Right atrium auricular region (tissue), 2 donors: ENCODE measurements at regions not wholly inside any gene's neighbourhood (a gene's known extent, or its start where the extent isn't known, plus 50 kb on each side); places are given as distances from the start of the nearest gene placed in this dataset.
A peak's percentile ranks its signal among the peaks of the same experiment; 100 is the strongest.

ENCODE experiments used
- DNase-seq: peaks from one replicate; pipeline ENCODE4 v3.0.0-alpha.2; 2019; ENCODE audit warnings: low spot score
- H3K27ac ChIP-seq, 2 donors: fragments of 200-600 bp; sonication (generic); 1 replicate in 1 of 2; 2 replicates in 1 of 2; pipeline ENCODE4 v1.5.1; 2016 to 2019
- H3K27me3 ChIP-seq, 2 donors: fragments of 200-600 bp; sonication (generic); one replicate each; pipeline versions ENCODE4 v1.5.1 to v1.6.0; 2017 to 2019
- H3K36me3 ChIP-seq: fragments of 200-600 bp; sonication (generic); one replicate; pipeline ENCODE4 v1.5.1; 2016
- H3K4me1 ChIP-seq, 2 donors: fragments of 200-600 bp; sonication (generic); one replicate each; pipeline versions ENCODE4 v1.5.1 to v1.6.0; 2017 to 2019
- H3K4me3 ChIP-seq, 2 donors: fragments of 200-600 bp; sonication (generic); 1 replicate in 1 of 2; 2 replicates in 1 of 2; pipeline ENCODE4 v1.5.1; 2017 to 2019; ENCODE audit warnings: mild to moderate bottlenecking in 1 of 2, moderate library complexity in 1 of 2
- H3K9me3 ChIP-seq, 2 donors: fragments of 200-600 bp; sonication (generic); one replicate each; pipeline ENCODE4 v1.5.1; 2019
- CTCF ChIP-seq, 2 donors: fragments of 200-600 bp; sonication (generic); IDR thresholded peaks; one replicate each; pipeline ENCODE4 v1.5.1; 2019; ENCODE audit warnings: antibody characterized with exemption in 2 of 2

DNA sequence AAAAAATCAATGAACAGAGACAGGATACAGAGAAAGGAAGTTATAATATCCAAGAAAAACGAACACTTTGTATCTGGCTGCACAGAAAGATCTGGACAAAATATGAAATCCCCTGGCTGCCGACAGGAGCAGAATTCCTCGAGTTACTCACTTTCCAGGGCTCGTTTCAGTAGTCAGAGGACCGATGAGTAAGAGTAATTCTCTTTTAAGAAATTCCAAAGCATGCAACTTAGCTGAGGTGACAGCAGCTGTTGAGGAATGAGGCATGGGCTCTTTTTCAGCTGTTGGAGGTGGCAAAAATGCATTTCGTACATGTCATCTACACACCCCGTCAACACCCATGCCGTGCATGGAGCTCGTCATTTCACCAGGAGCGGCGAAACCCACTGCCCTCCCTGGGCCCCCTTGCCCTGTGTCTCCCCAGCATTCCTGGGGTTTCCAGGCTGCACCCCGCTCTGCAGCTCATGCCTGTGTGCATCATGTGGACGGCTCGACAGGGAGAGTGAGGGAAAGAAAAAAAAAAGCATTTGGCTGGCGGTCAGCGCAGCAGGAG is 210.8 kb upstream of the SMIM21 start:
- Histone ChIP-seq H3K27ac (peak overlapping the region in 1 of 2 donors; percentile 42), H3K36me3 (no peaks in the 10 kb centered on the region), H3K9me3 (no peaks in the 10 kb centered on the region), H3K27me3 (no peaks in the 10 kb centered on the region), H3K4me3 (peak overlapping the region; percentile 3 to 37), H3K4me1 (peaks cover 0 to 18% of the 10 kb centered on the region in 2 donors)
- TF ChIP-seq CTCF (IDR thresholded peaks at IDR 0.05): no peak
- DNase-seq: no peak

GRCh38 chr18:75635096-75635495 is 207.6 kb upstream of the SMIM21 start:
- H3K4me3 ChIP-seq: no peak overlapping the region
- no peaks in the 10 kb centered on the region for H3K9me3 ChIP-seq
- TF ChIP-seq CTCF (IDR thresholded peaks at IDR 0.05): no peak
- H3K27me3 ChIP-seq: no peaks in the 10 kb centered on the region
- no peaks in the 10 kb centered on the region for H3K36me3 ChIP-seq
- peaks cover 0 to 18% of the 10 kb centered on the region in 2 donors for H3K4me1 ChIP-seq
- no peak overlapping the region for H3K27ac ChIP-seq
- DNase-seq: no peak

- no peak overlapping the region for H3K4me3 ChIP-seq
- no peak for TF ChIP-seq CTCF (IDR thresholded peaks at IDR 0.05)
- no peaks in the 10 kb centered on the region for H3K36me3 ChIP-seq
- no peaks in the 10 kb centered on the region for H3K4me1 ChIP-seq
- no peaks in the 10 kb centered on the region for H3K9me3 ChIP-seq
- no peaks in the 10 kb centered on the region for H3K27me3 ChIP-seq
- no peak for DNase-seq
- H3K27ac ChIP-seq: no peak overlapping the region
These were observed 198.5 kb upstream of the SMIM21 start for GRCh38 chr18:75625966-75626365.

DNA sequence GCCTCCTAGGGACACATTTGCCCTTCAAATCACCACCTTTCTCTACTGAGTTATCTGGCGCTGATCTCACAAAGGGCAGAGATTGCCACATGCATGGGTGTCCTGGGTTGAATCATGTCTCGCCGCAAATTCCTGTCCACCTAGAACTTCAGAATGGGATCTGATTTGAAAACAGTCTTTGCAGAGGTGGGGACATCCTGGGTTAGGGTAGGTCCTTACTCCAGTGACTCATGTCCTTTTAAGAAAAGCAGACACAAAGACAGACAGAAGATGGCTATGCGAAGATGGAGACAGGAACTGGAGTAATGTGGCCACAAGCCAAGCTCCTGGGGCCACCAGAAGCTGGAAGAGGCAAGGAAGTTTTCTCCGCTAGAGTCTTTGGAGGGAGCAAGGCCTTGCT is 197.4 kb upstream of the SMIM21 start:
- no peak overlapping the region for H3K4me3 ChIP-seq
- H3K4me1 ChIP-seq: no peaks in the 10 kb centered on the region
- no peaks in the 10 kb centered on the region for H3K36me3 ChIP-seq
- TF ChIP-seq CTCF (IDR thresholded peaks at IDR 0.05): no peak
- DNase-seq: no peak
- H3K9me3 ChIP-seq: no peaks in the 10 kb centered on the region
- H3K27ac ChIP-seq: no peak overlapping the region
- H3K27me3 ChIP-seq: no peaks in the 10 kb centered on the region

DNA sequence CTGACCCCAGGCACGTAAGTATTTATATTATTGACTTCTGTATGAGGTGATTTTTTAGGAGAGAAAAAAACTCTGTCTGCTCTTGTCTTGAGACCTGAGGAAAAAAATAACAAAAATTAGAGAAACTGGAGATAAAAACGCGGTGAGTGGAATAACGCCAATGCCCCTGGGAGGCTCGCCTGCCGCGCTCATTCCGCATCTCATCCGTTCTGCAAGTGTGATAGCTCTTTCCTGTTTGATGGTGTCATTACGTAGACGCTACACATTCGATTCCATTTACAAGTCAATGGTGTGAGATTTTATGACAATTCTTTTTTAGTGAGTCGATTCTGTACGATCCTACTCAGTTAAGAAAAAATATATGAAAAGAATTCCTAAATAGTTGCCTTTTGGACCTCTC is 194.3 kb upstream of the SMIM21 start:
- H3K27ac ChIP-seq: no peak overlapping the region
- no peaks in the 10 kb centered on the region for H3K4me1 ChIP-seq
- H3K27me3 ChIP-seq: no peaks in the 10 kb centered on the region
- H3K4me3 ChIP-seq: no peak overlapping the region
- no peak for DNase-seq
- TF ChIP-seq CTCF (IDR thresholded peaks at IDR 0.05): no peak
- no peaks in the 10 kb centered on the region for H3K36me3 ChIP-seq
- H3K9me3 ChIP-seq: no peaks in the 10 kb centered on the region

- Histone ChIP-seq H3K9me3 (no peaks in the 10 kb centered on the region), H3K27me3 (no peaks in the 10 kb centered on the region), H3K4me3 (no peak overlapping the region), H3K27ac (no peak overlapping the region), H3K36me3 (no peaks in the 10 kb centered on the region), H3K4me1 (no peaks in the 10 kb centered on the region)
- no peak for DNase-seq
- TF ChIP-seq CTCF (IDR thresholded peaks at IDR 0.05): no peak
These were observed 190.6 kb upstream of the SMIM21 start for GRCh38 chr18:75618146-75618545.
